Stimulated activated naive CD4-positive, alpha-beta T cell (primary cell): ENCODE measurements at regions not wholly inside any gene's neighbourhood (a gene's known extent, or its start where the extent isn't known, plus 50 kb on each side); places are given as distances from the start of the nearest gene placed in this dataset.
A peak's percentile ranks its signal among the peaks of the same experiment; 100 is the strongest.

Experiments used
- DNase-seq, 6 experiments: peaks; one replicate each; lab custom pipeline; 2025; lab: John Stamatoyannopoulos, UW

DNA sequence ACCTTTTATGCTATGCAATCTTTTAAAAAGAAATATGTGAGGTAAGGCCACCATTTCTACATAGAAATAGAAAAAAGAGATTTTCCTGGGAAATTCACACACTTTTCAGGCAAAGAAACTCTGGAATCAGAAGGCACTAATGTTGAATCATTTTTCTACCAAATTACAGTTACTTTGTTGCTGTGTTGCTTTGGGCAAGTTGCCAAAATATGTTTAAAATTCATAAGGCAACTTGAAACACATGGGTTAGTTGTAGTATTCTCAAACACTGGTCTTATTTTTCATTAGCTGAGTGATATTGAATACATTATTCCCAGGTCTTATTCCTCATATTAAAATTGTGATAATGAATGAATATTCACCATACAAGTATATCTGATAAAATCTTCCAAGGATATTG lies 195.0 kb upstream of the SLITRK1 start:
- DNase-seq: no peak

GRCh38 chr13:84076280-84076679 lies 194.0 kb upstream of the SLITRK1 start:
- DNase-seq: no peak

DNA sequence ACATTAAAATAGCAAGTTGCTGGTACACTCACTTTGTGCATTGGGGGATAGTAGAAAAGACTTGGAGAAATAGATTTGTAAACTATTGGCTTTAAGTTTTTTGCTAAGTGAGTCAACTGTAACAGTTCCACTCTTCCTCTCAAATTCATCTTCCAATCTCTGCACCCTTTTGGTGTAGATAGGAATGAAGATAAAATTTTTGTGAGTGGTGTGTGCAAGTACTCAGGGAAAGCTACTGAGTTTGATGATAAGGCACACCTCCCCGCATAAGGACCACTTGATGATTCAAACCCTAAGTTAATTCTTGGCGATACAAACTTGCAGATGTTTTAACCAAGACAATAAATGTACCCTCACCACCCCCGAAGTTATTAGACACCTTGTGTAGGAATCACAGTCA lies 168.3 kb upstream of the SLITRK1 start:
- DNase-seq: no peak

GRCh38 chr13:84049443-84050219 lies 167.4 kb upstream of the SLITRK1 start:
- DNase-seq: no peak

DNA sequence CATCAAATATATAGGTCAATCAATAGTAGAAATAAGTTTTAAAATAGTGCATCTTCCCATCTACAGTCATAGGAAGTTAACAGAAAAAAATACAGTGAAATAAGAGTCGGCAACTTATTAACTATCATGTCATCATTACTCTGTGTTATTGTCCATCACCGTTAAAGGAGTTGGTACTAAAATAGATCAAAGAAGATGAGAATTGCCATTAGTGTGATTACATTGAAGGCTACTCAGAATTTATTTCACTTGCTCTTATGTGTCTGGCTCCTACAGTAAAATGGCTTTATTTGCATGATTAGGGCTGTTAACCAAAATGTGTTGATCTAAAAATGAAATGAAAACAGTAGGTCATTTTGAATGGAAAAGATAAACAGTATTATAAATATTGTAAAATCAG lies 162.5 kb upstream of the SLITRK1 start:
- no peak for DNase-seq

DNA sequence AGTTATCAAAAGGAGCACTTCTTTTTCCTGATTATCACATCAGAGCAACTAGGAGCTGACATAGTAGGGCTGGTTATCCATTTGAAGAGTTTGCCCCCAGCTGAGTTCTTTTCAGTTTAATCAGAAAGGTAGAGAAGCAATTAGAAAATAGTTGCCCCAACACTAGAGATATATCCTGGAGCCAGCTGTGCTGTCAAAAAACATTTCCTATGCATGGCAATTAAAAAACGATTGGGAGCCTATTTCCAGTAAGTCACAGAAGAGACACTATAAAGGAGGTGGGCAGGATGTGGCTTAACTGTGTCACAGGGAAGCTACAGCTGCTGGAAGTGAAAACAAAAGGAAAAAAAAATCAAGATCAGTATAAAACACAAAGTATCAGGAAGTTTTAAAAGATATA lies 155.7 kb upstream of the SLITRK1 start:
- DNase-seq: peak in 1 of 6 experiments; percentile 4

DNA sequence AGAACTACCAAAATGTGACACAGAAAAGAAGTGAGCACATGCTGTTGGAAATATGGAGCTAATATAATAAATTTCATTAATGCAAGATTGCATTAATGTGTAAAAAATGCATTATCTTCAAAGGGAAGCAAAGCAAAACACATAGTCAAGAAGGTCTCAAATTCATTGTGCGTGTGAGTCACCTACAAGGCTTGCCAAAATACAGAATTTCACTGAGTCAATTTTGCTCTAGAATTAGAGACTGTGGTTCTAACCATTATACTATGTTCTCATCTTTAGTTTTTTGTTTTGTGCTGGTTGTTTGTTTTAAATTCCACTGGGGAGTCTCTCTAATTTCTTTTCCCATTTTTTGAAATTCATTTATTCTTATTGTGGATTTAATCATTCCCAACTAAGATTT lies 149.8 kb upstream of the SLITRK1 start:
- no peak for DNase-seq

GRCh38 chr13:84031120-84031519 lies 148.8 kb upstream of the SLITRK1 start:
- no peak for DNase-seq

GRCh38 chr13:84029396-84029795 lies 147.1 kb upstream of the SLITRK1 start:
- DNase-seq: no peak

DNA sequence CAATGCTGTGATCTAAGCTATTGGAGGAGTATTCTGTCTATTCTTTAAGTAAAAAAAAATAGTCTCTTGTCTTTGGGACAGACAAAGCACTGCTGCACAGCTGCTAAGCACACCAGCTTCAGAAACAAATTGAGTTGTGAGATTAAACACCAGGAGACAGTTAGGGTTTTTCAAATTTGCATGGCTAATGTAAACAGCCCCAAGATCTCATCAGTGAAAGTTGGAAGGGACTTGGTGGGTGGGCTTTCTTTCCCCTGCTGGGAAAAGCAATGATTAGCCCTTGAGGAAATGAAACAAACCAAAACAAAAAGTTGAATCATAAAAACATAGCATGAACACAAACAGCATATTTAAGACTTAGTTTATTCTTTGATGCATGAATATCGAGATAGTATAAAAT lies 143.6 kb upstream of the SLITRK1 start:
- DNase-seq: no peak

DNA sequence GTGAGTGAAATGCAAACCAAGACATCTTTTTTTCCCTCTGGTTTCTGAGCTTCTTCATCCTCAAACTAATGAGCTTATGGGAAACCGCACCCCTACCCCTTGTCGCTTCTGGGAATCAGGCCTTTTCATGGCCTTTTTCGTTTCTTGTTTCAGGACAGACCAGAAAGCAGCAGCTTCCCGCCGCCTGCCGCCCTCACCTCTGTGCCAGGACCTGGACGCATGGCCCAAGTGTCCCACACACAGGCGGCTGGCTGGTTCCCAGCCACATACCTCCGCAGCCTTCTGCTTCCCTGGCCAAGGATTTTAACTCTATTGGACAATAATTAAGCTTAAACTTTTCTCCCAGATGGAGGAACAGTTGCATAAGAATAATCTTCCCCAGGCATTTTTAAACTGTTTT lies 114.1 kb upstream of the SLITRK1 start:
- no peak for DNase-seq

DNA sequence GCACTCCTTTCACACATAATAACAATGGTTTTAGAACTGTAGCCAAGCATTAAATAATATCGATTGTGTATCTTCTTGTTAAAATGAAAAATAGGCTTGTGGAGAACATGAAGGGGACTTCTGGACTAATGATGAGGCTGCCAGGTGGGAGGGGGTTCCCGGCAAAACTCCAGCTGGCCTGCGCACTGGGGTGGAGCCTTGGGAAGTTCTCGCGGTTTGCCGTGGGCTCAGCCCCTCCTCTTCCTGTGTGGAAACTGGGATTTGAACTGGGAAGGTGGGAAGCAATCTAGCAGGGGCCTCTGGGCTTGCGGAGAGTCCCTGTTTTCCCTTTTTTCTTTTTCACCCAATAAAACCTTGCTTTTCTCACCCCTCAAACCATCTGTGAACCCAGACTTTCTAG lies 113.7 kb upstream of the SLITRK1 start:
- no peak for DNase-seq

GRCh38 chr13:83992566-83993358 lies 110.5 kb upstream of the SLITRK1 start:
- no peak for DNase-seq

- no peak for DNase-seq
Observed at GRCh38 chr13:83987394-83987793, 105.1 kb upstream of the SLITRK1 start.

DNA sequence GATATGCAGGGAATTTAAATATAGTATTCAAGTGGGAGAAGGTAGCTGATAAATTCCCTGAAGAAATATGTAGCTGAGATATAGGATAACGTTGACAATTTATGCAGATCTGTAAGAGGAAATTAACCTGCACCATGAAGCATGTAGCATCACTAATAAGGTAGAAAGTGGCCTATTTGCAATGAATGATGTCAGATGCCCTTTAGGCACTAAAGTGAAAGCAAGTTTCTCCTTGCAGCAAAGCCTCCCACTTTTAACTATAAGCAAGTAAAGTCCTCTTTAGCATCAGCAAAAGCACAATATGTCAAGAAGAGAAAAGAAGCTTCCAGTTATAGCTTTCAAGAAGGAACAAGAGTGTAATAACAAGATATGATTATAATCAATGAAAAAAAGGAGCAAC lies 102.5 kb upstream of the SLITRK1 start:
- no peak for DNase-seq

DNA sequence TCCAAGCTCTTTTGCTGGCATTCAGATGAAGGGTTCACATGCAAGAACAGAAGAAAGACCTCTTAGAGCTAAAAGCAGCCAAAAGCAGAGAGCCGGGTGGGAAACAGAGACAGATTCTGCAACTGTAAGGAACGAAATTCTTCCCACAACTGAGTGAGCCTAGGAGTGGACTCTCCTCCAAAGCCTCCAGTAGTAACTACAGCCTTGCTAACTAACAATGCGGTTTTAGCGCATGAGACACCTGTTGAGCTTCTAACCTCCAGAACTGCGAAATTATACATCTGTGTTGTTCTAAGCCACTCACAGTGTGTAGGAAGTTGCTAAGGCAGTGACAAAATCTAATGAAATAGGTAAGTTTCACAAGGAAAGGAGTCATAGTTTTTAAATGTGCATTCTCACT lies 98.1 kb upstream of the SLITRK1 start:
- DNase-seq: no peak

- DNase-seq: no peak
Observed at GRCh38 chr13:83975655-83976165, 93.4 kb upstream of the SLITRK1 start.

DNA sequence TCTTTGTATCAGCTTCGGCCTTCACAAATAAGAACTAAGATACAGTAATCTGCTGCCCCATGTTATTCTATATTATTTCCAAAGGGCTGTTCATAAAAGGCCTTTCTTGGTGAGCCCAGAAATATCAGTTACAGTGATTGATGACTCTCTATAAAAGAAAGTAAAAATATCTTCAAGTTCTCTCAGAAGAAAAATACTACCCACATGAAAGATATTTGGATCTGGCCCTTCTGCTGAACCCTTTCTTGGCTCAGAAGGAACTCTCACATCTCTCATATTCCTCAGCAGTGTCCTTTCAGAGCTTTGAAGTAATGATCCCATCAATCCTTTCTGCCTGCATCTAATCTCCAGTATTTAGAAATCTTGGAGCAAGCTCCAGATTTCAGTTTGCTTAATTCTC lies 76.3 kb upstream of the SLITRK1 start:
- DNase-seq: no peak

GRCh38 chr13:83955011-83955410 lies 72.7 kb upstream of the SLITRK1 start:
- DNase-seq: no peak

- no peak for DNase-seq
Observed at GRCh38 chr13:83953916-83954315, 71.6 kb upstream of the SLITRK1 start.

DNA sequence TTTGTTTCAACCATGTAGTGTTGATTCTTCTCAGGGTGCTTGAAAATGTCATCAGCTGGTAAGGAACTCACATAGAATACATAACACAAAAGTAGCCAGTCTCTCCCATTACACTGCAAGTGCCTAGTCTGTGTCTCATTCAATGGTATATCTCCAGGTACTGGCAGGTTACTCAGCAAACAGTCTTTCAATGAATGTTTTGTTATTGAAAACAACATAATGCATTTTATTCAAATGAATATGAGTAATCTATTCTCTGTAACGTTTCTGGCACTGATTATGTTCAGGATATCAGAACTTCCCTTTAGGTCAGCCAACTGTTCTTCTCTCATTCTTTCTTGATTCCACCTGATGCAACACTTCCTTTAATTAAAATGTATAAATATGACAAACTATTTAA lies 68.0 kb upstream of the SLITRK1 start:
- no peak for DNase-seq

DNA sequence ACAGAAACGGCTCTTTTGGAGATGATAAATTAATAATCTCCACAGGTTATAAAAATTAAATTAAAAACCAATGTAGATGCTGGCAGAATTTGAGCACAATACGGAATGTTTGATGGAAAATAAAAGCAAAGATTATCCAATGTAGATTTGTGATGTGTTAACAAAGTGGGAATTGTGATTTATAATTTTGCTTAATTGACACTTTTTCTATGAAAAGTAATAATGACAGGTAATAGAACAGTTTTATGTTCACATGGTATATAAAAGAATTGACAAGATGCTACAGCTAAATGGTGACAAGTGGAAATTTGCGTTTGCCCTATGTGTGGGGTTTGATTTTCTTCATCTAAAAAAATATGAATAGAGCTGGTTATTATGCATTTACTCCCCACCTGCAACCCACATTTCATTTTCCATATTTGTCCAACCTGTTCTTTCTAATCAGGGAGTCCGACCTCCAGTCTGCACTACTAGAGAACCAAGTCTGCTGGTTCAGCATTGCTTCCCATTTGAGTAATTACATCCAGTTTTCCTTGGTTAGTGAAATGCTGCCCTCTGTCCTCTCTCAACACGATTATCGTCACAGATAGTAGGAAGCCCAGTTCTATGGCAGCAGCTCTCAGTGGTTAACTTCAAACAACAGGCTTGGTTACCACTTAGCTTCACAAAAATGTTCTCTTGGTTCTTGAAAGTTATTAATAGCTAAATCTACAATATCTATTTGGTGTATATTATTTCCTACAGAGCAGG lies 61.4 kb upstream of the SLITRK1 start:
- no peak for DNase-seq
